ENCODE measurements at regions not wholly inside any gene's neighbourhood (a gene's known extent, or its start where the extent isn't known, plus 50 kb on each side); places are given as distances from the start of the nearest gene placed in this dataset.

GRCh38 chr14:22394616-22395015 lies 194.4 kb downstream of the DAD1 start:
- no peaks in the 10 kb centered on the region for H3K36me3 ChIP-seq (ENCODE audit: control insufficient read depth, insufficient read depth, low read length)
- H3K27ac ChIP-seq: no peak overlapping the region
- no peak for TF ChIP-seq CTCF (IDR thresholded peaks at IDR 0.05)
- no peak overlapping the region for H3K4me3 ChIP-seq (ENCODE audit: low read depth, low read length)
- no peak overlapping the region for H3K9ac ChIP-seq
- H3K4me2 ChIP-seq (ENCODE audit: low read length): no peak overlapping the region
- no peak overlapping the region for H2AFZ ChIP-seq
- no peaks in the 10 kb centered on the region for H3K79me2 ChIP-seq
- no peaks in the 10 kb centered on the region for H3K4me1 ChIP-seq
- no peaks in the 10 kb centered on the region for H3K9me3 ChIP-seq (ENCODE audit: control insufficient read depth, low read length)
- no peaks in the 10 kb centered on the region for H3K27me3 ChIP-seq (ENCODE audit: control insufficient read depth, insufficient read depth, low read length)

- H3K36me3 ChIP-seq (ENCODE audit: control insufficient read depth, insufficient read depth, low read length): no peaks in the 10 kb centered on the region
- H3K27ac ChIP-seq: no peak overlapping the region
- no peaks in the 10 kb centered on the region for H3K9me3 ChIP-seq (ENCODE audit: control insufficient read depth, low read length)
- H3K4me2 ChIP-seq (ENCODE audit: low read length): no peak overlapping the region
- no peak overlapping the region for H3K9ac ChIP-seq
- H3K79me2 ChIP-seq: no peaks in the 10 kb centered on the region
- no peak overlapping the region for H2AFZ ChIP-seq
- no peaks in the 10 kb centered on the region for H3K4me1 ChIP-seq
- no peak for TF ChIP-seq CTCF (IDR thresholded peaks at IDR 0.05)
- H3K4me3 ChIP-seq (ENCODE audit: low read depth, low read length): no peak overlapping the region
- H3K27me3 ChIP-seq (ENCODE audit: control insufficient read depth, insufficient read depth, low read length): no peaks in the 10 kb centered on the region
These were observed 195.2 kb downstream of the DAD1 start for GRCh38 chr14:22393796-22394195.

- Histone ChIP-seq H3K4me2 (ENCODE audit: low read length) (no peak overlapping the region), H3K27me3 (ENCODE audit: control insufficient read depth, insufficient read depth, low read length) (no peaks in the 10 kb centered on the region), H3K4me1 (no peaks in the 10 kb centered on the region), H2AFZ (no peak overlapping the region), H3K27ac (no peak overlapping the region), H3K36me3 (ENCODE audit: control insufficient read depth, insufficient read depth, low read length) (no peaks in the 10 kb centered on the region), H3K4me3 (ENCODE audit: low read depth, low read length) (no peak overlapping the region), H3K9me3 (ENCODE audit: control insufficient read depth, low read length) (no peaks in the 10 kb centered on the region), H3K9ac (no peak overlapping the region), H3K79me2 (no peaks in the 10 kb centered on the region)
- peak; percentile 74 for TF ChIP-seq CTCF (IDR thresholded peaks at IDR 0.05)
These were observed 197.0 kb downstream of the DAD1 start for GRCh38 chr14:22391908-22392565.

GRCh38 chr14:22390824-22391461 lies 198.1 kb downstream of the DAD1 start:
- Histone ChIP-seq H3K36me3 (ENCODE audit: control insufficient read depth, insufficient read depth, low read length) (no peaks in the 10 kb centered on the region), H3K4me3 (ENCODE audit: low read depth, low read length) (no peak overlapping the region), H3K27me3 (ENCODE audit: control insufficient read depth, insufficient read depth, low read length) (no peaks in the 10 kb centered on the region), H2AFZ (no peak overlapping the region), H3K4me1 (no peaks in the 10 kb centered on the region), H3K27ac (no peak overlapping the region), H3K79me2 (no peaks in the 10 kb centered on the region), H3K9me3 (ENCODE audit: control insufficient read depth, low read length) (no peaks in the 10 kb centered on the region), H3K4me2 (ENCODE audit: low read length) (no peak overlapping the region), H3K9ac (no peak overlapping the region)
- TF ChIP-seq CTCF (IDR thresholded peaks at IDR 0.05): no peak

- Histone ChIP-seq H3K4me2 (ENCODE audit: low read length) (no peak overlapping the region), H3K27me3 (ENCODE audit: control insufficient read depth, insufficient read depth, low read length) (no peaks in the 10 kb centered on the region), H3K79me2 (no peaks in the 10 kb centered on the region), H3K9me3 (ENCODE audit: control insufficient read depth, low read length) (no peaks in the 10 kb centered on the region), H3K36me3 (ENCODE audit: control insufficient read depth, insufficient read depth, low read length) (no peaks in the 10 kb centered on the region), H2AFZ (no peak overlapping the region), H3K4me3 (ENCODE audit: low read depth, low read length) (no peak overlapping the region), H3K4me1 (no peaks in the 10 kb centered on the region), H3K9ac (no peak overlapping the region), H3K27ac (no peak overlapping the region)
- no peak for TF ChIP-seq CTCF (IDR thresholded peaks at IDR 0.05)
These were observed 198.8 kb downstream of the DAD1 start for GRCh38 chr14:22390195-22390594.
